HepG2 (cell line): ENCODE measurements at regions not wholly inside any gene's neighbourhood (a gene's known extent, or its start where the extent isn't known, plus 50 kb on each side); places are given as distances from the start of the nearest gene placed in this dataset.

ENCODE experiments used
- CENPX ChIP-seq: sonication (generic); formaldehyde crosslinking; IDR thresholded peaks from 2 replicates; pipeline ENCODE4 v1.9.0; 2021; ENCODE audit warnings: mild to moderate bottlenecking, missing genetic modification reagents, moderate library complexity
- ELF3 ChIP-seq: IDR thresholded peaks from 2 replicates; pipeline ENCODE4 v1.6.1; 2016; ENCODE audit warnings: missing genetic modification reagents, missing compliant biosample characterization
- FOXA3 ChIP-seq: IDR thresholded peaks from 2 replicates; pipeline ENCODE4 v1.6.1; 2016; ENCODE audit warnings: missing genetic modification reagents, missing compliant biosample characterization
- GABPB1 ChIP-seq: IDR thresholded peaks from 2 replicates; pipeline ENCODE4 v1.6.1; 2016; ENCODE audit warnings: mild to moderate bottlenecking, missing genetic modification reagents, moderate library complexity, missing compliant biosample characterization
- HOXA3 ChIP-seq: sonication (generic); formaldehyde crosslinking; IDR thresholded peaks from 2 replicates; pipeline ENCODE4 v1.5.0; 2020; ENCODE audit warnings: missing genetic modification reagents
- MAFF ChIP-seq: IDR thresholded peaks from 2 replicates; pipeline ENCODE4 v1.6.1; 2011; ENCODE audit warnings: low read depth, low read length, improper control_type of control experiment
- PRMT3 ChIP-seq: sonication (generic); formaldehyde crosslinking; IDR thresholded peaks from 2 replicates; pipeline ENCODE4 v1.8.1; 2022; ENCODE audit warnings: low read depth, mild to moderate bottlenecking, moderate library complexity, missing genetic modification reagents, borderline replicate concordance
- RBFOX2 ChIP-seq: fragments of 200-400 bp; formaldehyde crosslinking; IDR thresholded peaks from 2 replicates; pipeline ENCODE4 v1.6.1; 2017; ENCODE audit warnings: low read depth, mild to moderate bottlenecking, low read length
- TCF7 ChIP-seq: sonication (generic); IDR thresholded peaks from 2 replicates; pipeline ENCODE4 v1.6.1; 2016; ENCODE audit warnings: antibody characterized with exemption, low read depth
- ZFY ChIP-seq: sonication (generic); formaldehyde crosslinking; IDR thresholded peaks from 2 replicates; pipeline ENCODE4 v1.4.0; 2020; ENCODE audit warnings: missing genetic modification reagents
- ZIK1 ChIP-seq: sonication (generic); formaldehyde crosslinking; IDR thresholded peaks from 2 replicates; pipeline ENCODE4 v1.5.0; 2020; ENCODE audit warnings: mild to moderate bottlenecking, low read depth, missing genetic modification reagents, borderline replicate concordance
- ZNF329 ChIP-seq: sonication (generic); formaldehyde crosslinking; IDR thresholded peaks from 2 replicates; pipeline ENCODE4 v1.9.0; 2021; ENCODE audit warnings: low read depth, mild to moderate bottlenecking, missing genetic modification reagents
- TF ChIP-seq, protein P1 (sequence below): sonication (generic); formaldehyde crosslinking; IDR thresholded peaks from 2 replicates; pipeline ENCODE4 v1.4.0; 2020; ENCODE audit warnings: missing genetic modification reagents, borderline replicate concordance
- TF ChIP-seq, protein P2 (sequence below): sonication (generic); formaldehyde crosslinking; IDR thresholded peaks from 2 replicates; pipeline ENCODE4 v1.5.1; 2020; ENCODE audit warnings: missing genetic modification reagents, mild to moderate bottlenecking, borderline replicate concordance
- TF ChIP-seq, protein P3 (sequence below): sonication (generic); formaldehyde crosslinking; IDR thresholded peaks from 2 replicates; pipeline ENCODE4 v1.5.0; 2020; ENCODE audit warnings: mild to moderate bottlenecking, missing genetic modification reagents
- TF ChIP-seq, protein P4 (sequence below): sonication (generic); formaldehyde crosslinking; IDR thresholded peaks from 2 replicates; pipeline ENCODE4 v1.4.0; 2020; ENCODE audit warnings: mild to moderate bottlenecking, missing genetic modification reagents

GRCh38 chr12:115451780-115452736, 768.1 kb upstream of the TBX3 start (continued):
- TF ChIP-seq, protein P1, sequence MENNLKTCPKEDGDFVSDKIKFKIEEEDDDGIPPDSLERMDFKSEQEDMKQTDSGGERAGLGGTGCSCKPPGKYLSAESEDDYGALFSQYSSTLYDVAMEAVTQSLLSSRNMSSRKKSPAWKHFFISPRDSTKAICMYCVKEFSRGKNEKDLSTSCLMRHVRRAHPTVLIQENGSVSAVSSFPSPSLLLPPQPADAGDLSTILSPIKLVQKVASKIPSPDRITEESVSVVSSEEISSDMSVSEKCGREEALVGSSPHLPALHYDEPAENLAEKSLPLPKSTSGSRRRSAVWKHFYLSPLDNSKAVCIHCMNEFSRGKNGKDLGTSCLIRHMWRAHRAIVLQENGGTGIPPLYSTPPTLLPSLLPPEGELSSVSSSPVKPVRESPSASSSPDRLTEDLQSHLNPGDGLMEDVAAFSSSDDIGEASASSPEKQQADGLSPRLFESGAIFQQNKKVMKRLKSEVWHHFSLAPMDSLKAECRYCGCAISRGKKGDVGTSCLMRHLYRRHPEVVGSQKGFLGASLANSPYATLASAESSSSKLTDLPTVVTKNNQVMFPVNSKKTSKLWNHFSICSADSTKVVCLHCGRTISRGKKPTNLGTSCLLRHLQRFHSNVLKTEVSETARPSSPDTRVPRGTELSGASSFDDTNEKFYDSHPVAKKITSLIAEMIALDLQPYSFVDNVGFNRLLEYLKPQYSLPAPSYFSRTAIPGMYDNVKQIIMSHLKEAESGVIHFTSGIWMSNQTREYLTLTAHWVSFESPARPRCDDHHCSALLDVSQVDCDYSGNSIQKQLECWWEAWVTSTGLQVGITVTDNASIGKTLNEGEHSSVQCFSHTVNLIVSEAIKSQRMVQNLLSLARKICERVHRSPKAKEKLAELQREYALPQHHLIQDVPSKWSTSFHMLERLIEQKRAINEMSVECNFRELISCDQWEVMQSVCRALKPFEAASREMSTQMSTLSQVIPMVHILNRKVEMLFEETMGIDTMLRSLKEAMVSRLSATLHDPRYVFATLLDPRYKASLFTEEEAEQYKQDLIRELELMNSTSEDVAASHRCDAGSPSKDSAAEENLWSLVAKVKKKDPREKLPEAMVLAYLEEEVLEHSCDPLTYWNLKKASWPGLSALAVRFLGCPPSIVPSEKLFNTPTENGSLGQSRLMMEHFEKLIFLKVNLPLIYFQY (CRISPR knock-in tag): 0 out of 2 replicates have a peak, but pooled peaks have one; percentile 12
- TF ChIP-seq, protein P2, sequence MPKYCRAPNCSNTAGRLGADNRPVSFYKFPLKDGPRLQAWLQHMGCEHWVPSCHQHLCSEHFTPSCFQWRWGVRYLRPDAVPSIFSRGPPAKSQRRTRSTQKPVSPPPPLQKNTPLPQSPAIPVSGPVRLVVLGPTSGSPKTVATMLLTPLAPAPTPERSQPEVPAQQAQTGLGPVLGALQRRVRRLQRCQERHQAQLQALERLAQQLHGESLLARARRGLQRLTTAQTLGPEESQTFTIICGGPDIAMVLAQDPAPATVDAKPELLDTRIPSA: no peak
- TF ChIP-seq RBFOX2 (peak; percentile 89), ELF3 (CRISPR knock-in tag) (0 out of 2 replicates have a peak, but pooled peaks have one; percentile 32), TCF7 (peak; percentile 39; the same call in 1 of the 2 replicates), CENPX (CRISPR knock-in tag) (no peak), ZIK1 (peak; percentile 42; the same call in 1 of the 2 replicates), HOXA3 (CRISPR knock-in tag) (peak; percentile 28; the same call in 1 of the 2 replicates), ZFY (CRISPR knock-in tag) (peak; percentile 3; the same call in 1 of the 2 replicates), FOXA3 (CRISPR knock-in tag) (0 out of 2 replicates have a peak, but pooled peaks have one; percentile 3), ZNF329 (CRISPR knock-in tag) (0 out of 2 replicates have a peak, but pooled peaks have one; percentile 21), MAFF (no peak), GABPB1 (CRISPR knock-in tag) (peak; percentile 45; the same call in 1 of the 2 replicates), PRMT3 (CRISPR knock-in tag) (no peak)
- TF ChIP-seq, protein P3, sequence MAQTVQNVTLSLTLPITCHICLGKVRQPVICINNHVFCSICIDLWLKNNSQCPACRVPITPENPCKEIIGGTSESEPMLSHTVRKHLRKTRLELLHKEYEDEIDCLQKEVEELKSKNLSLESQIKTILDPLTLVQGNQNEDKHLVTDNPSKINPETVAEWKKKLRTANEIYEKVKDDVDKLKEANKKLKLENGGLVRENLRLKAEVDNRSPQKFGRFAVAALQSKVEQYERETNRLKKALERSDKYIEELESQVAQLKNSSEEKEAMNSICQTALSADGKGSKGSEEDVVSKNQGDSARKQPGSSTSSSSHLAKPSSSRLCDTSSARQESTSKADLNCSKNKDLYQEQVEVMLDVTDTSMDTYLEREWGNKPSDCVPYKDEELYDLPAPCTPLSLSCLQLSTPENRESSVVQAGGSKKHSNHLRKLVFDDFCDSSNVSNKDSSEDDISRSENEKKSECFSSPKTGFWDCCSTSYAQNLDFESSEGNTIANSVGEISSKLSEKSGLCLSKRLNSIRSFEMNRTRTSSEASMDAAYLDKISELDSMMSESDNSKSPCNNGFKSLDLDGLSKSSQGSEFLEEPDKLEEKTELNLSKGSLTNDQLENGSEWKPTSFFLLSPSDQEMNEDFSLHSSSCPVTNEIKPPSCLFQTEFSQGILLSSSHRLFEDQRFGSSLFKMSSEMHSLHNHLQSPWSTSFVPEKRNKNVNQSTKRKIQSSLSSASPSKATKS (CRISPR knock-in tag): no peak
- TF ChIP-seq, protein P4, sequence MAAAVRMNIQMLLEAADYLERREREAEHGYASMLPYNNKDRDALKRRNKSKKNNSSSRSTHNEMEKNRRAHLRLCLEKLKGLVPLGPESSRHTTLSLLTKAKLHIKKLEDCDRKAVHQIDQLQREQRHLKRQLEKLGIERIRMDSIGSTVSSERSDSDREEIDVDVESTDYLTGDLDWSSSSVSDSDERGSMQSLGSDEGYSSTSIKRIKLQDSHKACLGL (CRISPR knock-in tag): no peak
